Type B pancreatic cell (in vitro differentiated cells): ENCODE measurements at regions not wholly inside any gene's neighbourhood (a gene's known extent, or its start where the extent isn't known, plus 50 kb on each side); places are given as distances from the start of the nearest gene placed in this dataset.

Experiments
- DNase-seq: peaks from one replicate; pipeline ENCODE4 v3.0.0; 2021; ENCODE audit warnings: mixed read lengths; ENCODE audit not compliant: unreplicated experiment; ENCODE audit errors: extremely low spot score
- H3K27ac Mint-ChIP-seq: 2 replicates; pipeline ENCODE4 v1.8.0; 2021; ENCODE audit warnings: mild to moderate bottlenecking, mixed read lengths
- H3K27me3 Mint-ChIP-seq: 2 replicates; pipeline ENCODE4 v1.8.0; 2021; ENCODE audit warnings: mixed read lengths
- H3K36me3 Mint-ChIP-seq: 2 replicates; pipeline ENCODE4 v1.8.0; 2021; ENCODE audit warnings: mixed read lengths
- H3K4me1 Mint-ChIP-seq: one replicate; pipeline ENCODE4 v1.8.0; 2021; ENCODE audit warnings: mixed read lengths; ENCODE audit not compliant: unreplicated experiment
- H3K4me3 Mint-ChIP-seq: 2 replicates; pipeline ENCODE4 v1.8.0; 2021; ENCODE audit warnings: mild to moderate bottlenecking, mixed read lengths
- H3K9me3 Mint-ChIP-seq: 2 replicates; pipeline ENCODE4 v1.8.0; 2021; ENCODE audit warnings: mixed read lengths
- CTCF ChIP-seq: fragments of 200-600 bp; sonication (generic); conservative IDR thresholded peaks from 2 replicates; pipeline ENCODE4 v1.5.0; 2021; ENCODE audit warnings: antibody characterized with exemption, mild to moderate bottlenecking

DNA sequence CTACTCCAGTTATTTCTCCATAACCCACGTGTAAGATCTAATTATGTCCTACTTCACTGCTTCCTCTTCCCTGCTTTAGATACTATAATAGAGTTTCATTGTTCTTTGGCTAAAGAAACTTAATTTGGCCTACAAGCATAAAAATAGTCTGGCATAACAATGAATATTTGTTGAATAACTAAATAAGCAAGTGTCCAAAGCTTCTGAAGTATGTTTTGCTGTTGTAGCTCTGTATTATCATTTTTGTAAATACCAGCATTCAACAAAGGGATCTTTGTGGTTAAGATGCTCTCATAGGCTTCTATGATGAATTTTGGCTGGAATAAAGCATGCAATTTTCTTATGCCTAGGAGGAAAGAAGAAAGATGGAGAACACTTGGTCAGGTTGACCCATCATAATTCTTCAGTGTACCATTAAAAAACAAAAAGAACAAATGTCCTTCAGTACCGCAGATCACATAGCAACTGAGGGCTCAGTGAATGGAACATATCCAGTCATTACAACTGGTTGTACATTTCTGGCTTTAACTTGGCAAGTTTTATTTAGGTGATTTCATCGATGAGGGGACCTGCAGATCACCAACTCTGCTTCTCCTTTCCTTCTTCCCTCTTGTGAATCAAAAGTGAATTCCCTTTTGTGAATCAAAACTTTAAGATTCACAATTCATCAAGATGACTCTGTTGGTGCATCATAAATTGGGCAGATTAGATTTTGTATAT lies 465.9 kb upstream of the TGFBR2 start:
- Mint-ChIP-seq H3K36me3 (no peaks in the 10 kb centered on the region), H3K4me3 (no peak overlapping the region), H3K27ac (no peak overlapping the region)

GRCh38 chr3:30141178-30141581 lies 465.2 kb upstream of the TGFBR2 start:
- Mint-ChIP-seq H3K4me1 (peaks cover 4% of the 10 kb centered on the region), H3K9me3 (no peaks in the 10 kb centered on the region), H3K27ac (no peak overlapping the region), H3K36me3 (no peaks in the 10 kb centered on the region), H3K27me3 (no peaks in the 10 kb centered on the region), H3K4me3 (no peak overlapping the region)
- no peak for TF ChIP-seq CTCF
- DNase-seq, result no peak

More for the DNA sequence above, 465.9 kb upstream of the TGFBR2 start:
- no peak for DNase-seq
- H3K9me3 Mint-ChIP-seq, result no peaks in the 10 kb centered on the region
- peaks cover 4% of the 10 kb centered on the region for H3K4me1 Mint-ChIP-seq
- no peak for TF ChIP-seq CTCF
- no peaks in the 10 kb centered on the region for H3K27me3 Mint-ChIP-seq

GRCh38 chr3:30141927-30142326 lies 464.5 kb upstream of the TGFBR2 start:
- Mint-ChIP-seq H3K9me3 (no peaks in the 10 kb centered on the region), H3K27me3 (no peaks in the 10 kb centered on the region), H3K4me1 (peaks cover 9% of the 10 kb centered on the region), H3K4me3 (no peak overlapping the region), H3K27ac (no peak overlapping the region), H3K36me3 (no peaks in the 10 kb centered on the region)
- DNase-seq, result no peak
- no peak for TF ChIP-seq CTCF

GRCh38 chr3:30142946-30143345 lies 463.5 kb upstream of the TGFBR2 start:
- Mint-ChIP-seq H3K36me3 (no peaks in the 10 kb centered on the region), H3K4me3 (no peak overlapping the region)
- no peak for TF ChIP-seq CTCF

DNA sequence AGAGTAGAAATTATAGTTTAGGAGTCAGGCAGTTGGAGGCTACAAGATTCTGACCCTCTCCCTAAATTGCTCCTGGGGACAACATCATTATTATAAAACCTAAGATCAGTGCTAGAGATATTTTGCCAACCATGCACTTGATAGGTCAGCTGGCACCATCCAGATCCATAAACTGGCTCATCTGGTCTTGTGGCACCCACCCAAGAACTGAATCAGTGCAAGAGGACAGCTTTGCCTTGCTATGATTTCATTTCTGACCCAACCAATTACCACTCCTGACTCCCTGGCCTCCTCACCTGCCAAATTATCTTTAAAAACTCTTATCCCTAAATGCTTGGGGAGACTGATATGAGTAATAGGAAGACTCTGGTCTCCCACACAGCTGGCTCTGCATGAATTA lies 461.1 kb upstream of the TGFBR2 start:
- H3K4me3 Mint-ChIP-seq, result no peak overlapping the region
- no peaks in the 10 kb centered on the region for H3K27me3 Mint-ChIP-seq
- no peaks in the 10 kb centered on the region for H3K9me3 Mint-ChIP-seq
- no peak for TF ChIP-seq CTCF
- H3K36me3 Mint-ChIP-seq, result no peaks in the 10 kb centered on the region
- peaks cover 9% of the 10 kb centered on the region for H3K4me1 Mint-ChIP-seq
- H3K27ac Mint-ChIP-seq, result no peak overlapping the region
- DNase-seq, result no peak

More at GRCh38 chr3:30142946-30143345, 463.5 kb upstream of the TGFBR2 start:
- no peak for DNase-seq
- H3K27me3 Mint-ChIP-seq, result no peaks in the 10 kb centered on the region
- no peaks in the 10 kb centered on the region for H3K9me3 Mint-ChIP-seq
- peaks cover 9% of the 10 kb centered on the region for H3K4me1 Mint-ChIP-seq
- no peak overlapping the region for H3K27ac Mint-ChIP-seq

DNA sequence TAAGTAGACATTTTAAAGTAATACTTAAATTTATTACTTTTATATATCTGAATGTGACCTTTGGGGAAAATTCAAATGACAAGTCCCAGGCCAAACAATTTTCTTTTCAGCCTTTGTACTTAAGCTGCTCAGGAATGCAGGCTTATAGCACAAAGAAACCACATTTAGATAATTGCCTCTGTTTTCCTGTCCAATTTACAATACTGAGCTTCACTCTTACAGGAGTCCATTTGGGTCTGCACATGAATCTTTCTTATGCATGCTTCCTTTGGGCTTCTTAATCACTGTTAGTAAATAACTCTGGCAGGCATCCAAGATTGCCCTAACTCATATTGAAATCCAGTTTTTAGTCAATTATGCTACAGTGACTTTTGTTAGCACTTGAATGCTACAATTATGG lies 459.4 kb upstream of the TGFBR2 start:
- no peak for TF ChIP-seq CTCF
- Mint-ChIP-seq H3K4me1 (peaks cover 5% of the 10 kb centered on the region), H3K27ac (no peak overlapping the region), H3K9me3 (no peaks in the 10 kb centered on the region), H3K4me3 (no peak overlapping the region), H3K36me3 (no peaks in the 10 kb centered on the region), H3K27me3 (no peaks in the 10 kb centered on the region)
- DNase-seq, result no peak
